BLaER1 treated with 17β-estradiol and CSF1 and Interleukin-3, amounts not matched to agents 10 nM and 100 nM (cell line): ENCODE measurements at regions not wholly inside any gene's neighbourhood (a gene's known extent, or its start where the extent isn't known, plus 50 kb on each side); places are given as distances from the start of the nearest gene placed in this dataset.

ENCODE experiments used
- H3K27ac ChIP-seq, 11 experiments: shearing (Covaris generic); formaldehyde crosslinking; 2 replicates each; pipeline ENCODE4 v1.8.1; 2022
- H3K27me3 ChIP-seq, 11 experiments: shearing (Covaris generic); formaldehyde crosslinking; 2 replicates each; pipeline ENCODE4 v1.8.1; 2022
- H3K36me3 ChIP-seq, 11 experiments: shearing (Covaris generic); formaldehyde crosslinking; 2 replicates each; pipeline ENCODE4 v1.8.1; 2022
- H3K4me1 ChIP-seq, 10 experiments: shearing (Covaris generic); formaldehyde crosslinking; 2 replicates each; pipeline ENCODE4 v1.8.1; 2022
- H3K4me2 ChIP-seq, 11 experiments: shearing (Covaris generic); formaldehyde crosslinking; 2 replicates each; pipeline ENCODE4 v1.8.1; 2022
- H3K4me3 ChIP-seq, 10 experiments: shearing (Covaris generic); formaldehyde crosslinking; 2 replicates each; pipeline ENCODE4 v1.8.1; 2022
- H3K9ac ChIP-seq, 11 experiments: shearing (Covaris generic); formaldehyde crosslinking; 2 replicates each; pipeline ENCODE4 v1.8.1; 2022
- H3K9me3 ChIP-seq, 11 experiments: shearing (Covaris generic); formaldehyde crosslinking; replicated peaks in 1 of 11; 2 replicates each; pipeline ENCODE4 v1.8.1; 2022
- H4K20me1 ChIP-seq, 11 experiments: shearing (Covaris generic); formaldehyde crosslinking; 2 replicates each; pipeline ENCODE4 v1.8.1; 2022
- Cebpa-rat ChIP-seq, 11 experiments: shearing (Covaris generic); IDR thresholded peaks; 2 replicates each; pipeline ENCODE4 v1.8.1; 2022

GRCh38 chr17:77581480-77581879 lies 377.0 kb upstream of the TNRC6C start:
- no peaks in the 10 kb centered on the region for H3K36me3 ChIP-seq
- 0 out of 22 replicates have a peak, but pooled peaks cover 0 to 5% (median 0%) of the 10 kb centered on the region in 11 experiments for H4K20me1 ChIP-seq
- no peak overlapping the region for H3K4me3 ChIP-seq
- H3K9me3 ChIP-seq = peaks cover 0 to 16% (median 10%) of the 10 kb centered on the region in 11 experiments; a peak in 15 of 22 replicates
- H3K4me2 ChIP-seq = peak overlapping the region in 2 of 11 experiments; percentile 61 to 88; a peak in 4 of 22 replicates
- H3K4me1 ChIP-seq = peaks cover 13 to 36% (median 24%) of the 10 kb centered on the region in 10 experiments
- H3K27me3 ChIP-seq = no peaks in the 10 kb centered on the region
- no peak overlapping the region for H3K27ac ChIP-seq
- no peak for TF ChIP-seq Cebpa-rat (IDR thresholded peaks at IDR 0.05)
- H3K9ac ChIP-seq = no peak overlapping the region

- no peak overlapping the region for H3K27ac ChIP-seq
- H4K20me1 ChIP-seq = 0 out of 22 replicates have a peak, but pooled peaks cover 0 to under 1% (median 0%) of the 10 kb centered on the region in 11 experiments
- TF ChIP-seq Cebpa-rat (IDR thresholded peaks at IDR 0.05) = no peak
- H3K9ac ChIP-seq = no peak overlapping the region
- H3K27me3 ChIP-seq = no peaks in the 10 kb centered on the region
- peaks cover 13 to 35% (median 23%) of the 10 kb centered on the region in 11 experiments; a peak in 21 of 22 replicates for H3K9me3 ChIP-seq
- H3K36me3 ChIP-seq = no peaks in the 10 kb centered on the region
- H3K4me1 ChIP-seq = peaks cover 0 to 13% (median 3%) of the 10 kb centered on the region in 10 experiments; a peak in 17 of 20 replicates
- no peak overlapping the region for H3K4me3 ChIP-seq
- H3K4me2 ChIP-seq = no peak overlapping the region
These were observed 373.2 kb upstream of the TNRC6C start for GRCh38 chr17:77585142-77585860.

- Histone ChIP-seq H3K27ac (no peak overlapping the region), H3K27me3 (no peaks in the 10 kb centered on the region)
These were observed 367.4 kb upstream of the TNRC6C start for GRCh38 chr17:77590951-77591735.

GRCh38 chr17:77592106-77592865 lies 366.2 kb upstream of the TNRC6C start:
- H4K20me1 ChIP-seq = no peaks in the 10 kb centered on the region
- no peak for TF ChIP-seq Cebpa-rat (IDR thresholded peaks at IDR 0.05)
- no peak overlapping the region for H3K4me2 ChIP-seq
- H3K27me3 ChIP-seq = no peaks in the 10 kb centered on the region
- peaks cover 4 to 12% (median 9%) of the 10 kb centered on the region in 11 experiments; a peak in 19 of 22 replicates for H3K9me3 ChIP-seq
- H3K36me3 ChIP-seq = no peaks in the 10 kb centered on the region
- H3K4me3 ChIP-seq = no peak overlapping the region
- peaks cover 0 to 25% (median 9%) of the 10 kb centered on the region in 10 experiments; a peak in 10 of 20 replicates for H3K4me1 ChIP-seq
- H3K27ac ChIP-seq = no peak overlapping the region
- H3K9ac ChIP-seq = no peak overlapping the region

More at GRCh38 chr17:77590951-77591735, 367.4 kb upstream of the TNRC6C start:
- no peaks in the 10 kb centered on the region for H3K36me3 ChIP-seq
- H4K20me1 ChIP-seq = no peaks in the 10 kb centered on the region
- H3K9me3 ChIP-seq = peaks cover 7 to 23% (median 12%) of the 10 kb centered on the region in 11 experiments; a peak in 19 of 22 replicates
- H3K4me2 ChIP-seq = peak overlapping the region in 6 of 11 experiments; percentile 13 to 48 (median 34); a peak in 8 of 22 replicates
- TF ChIP-seq Cebpa-rat (IDR thresholded peaks at IDR 0.05) = no peak
- no peak overlapping the region for H3K9ac ChIP-seq
- no peak overlapping the region for H3K4me3 ChIP-seq
- peaks cover 0 to 25% (median 9%) of the 10 kb centered on the region in 10 experiments; a peak in 10 of 20 replicates for H3K4me1 ChIP-seq

- H3K4me2 ChIP-seq = peak overlapping the region in 2 of 11 experiments; percentile 11 to 18; a peak in 2 of 22 replicates
- H3K36me3 ChIP-seq = no peaks in the 10 kb centered on the region
- H3K9ac ChIP-seq = no peak overlapping the region
- H4K20me1 ChIP-seq = no peaks in the 10 kb centered on the region
- peaks cover 0 to 25% (median 9%) of the 10 kb centered on the region in 10 experiments; a peak in 10 of 20 replicates for H3K4me1 ChIP-seq
- no peak for TF ChIP-seq Cebpa-rat (IDR thresholded peaks at IDR 0.05)
- H3K27ac ChIP-seq = no peak overlapping the region
- no peaks in the 10 kb centered on the region for H3K27me3 ChIP-seq
- no peak overlapping the region for H3K4me3 ChIP-seq
- H3K9me3 ChIP-seq = peaks cover 0 to 4% (median 1%) of the 10 kb centered on the region in 11 experiments; a peak in 8 of 22 replicates
These were observed 365.4 kb upstream of the TNRC6C start for GRCh38 chr17:77593081-77593480.

GRCh38 chr17:77594416-77595209 lies 363.9 kb upstream of the TNRC6C start:
- no peaks in the 10 kb centered on the region for H3K36me3 ChIP-seq
- TF ChIP-seq Cebpa-rat (IDR thresholded peaks at IDR 0.05) = no peak
- peaks cover 0 to 25% (median 9%) of the 10 kb centered on the region in 10 experiments; a peak in 10 of 20 replicates for H3K4me1 ChIP-seq
- H3K27ac ChIP-seq = no peak overlapping the region
- no peak overlapping the region for H3K9ac ChIP-seq
- H4K20me1 ChIP-seq = no peaks in the 10 kb centered on the region
- H3K9me3 ChIP-seq = no peaks in the 10 kb centered on the region
- no peak overlapping the region for H3K4me3 ChIP-seq
- no peaks in the 10 kb centered on the region for H3K27me3 ChIP-seq
- H3K4me2 ChIP-seq = peak overlapping the region in 4 of 11 experiments; percentile 8 to 49 (median 36); a peak in 5 of 22 replicates

GRCh38 chr17:77596491-77597417 lies 361.7 kb upstream of the TNRC6C start:
- Histone ChIP-seq H3K27ac (no peak overlapping the region), H3K4me2 (no peak overlapping the region), H3K4me1 (peaks cover 0 to 13% (median 6%) of the 10 kb centered on the region in 10 experiments; a peak in 6 of 20 replicates), H4K20me1 (no peaks in the 10 kb centered on the region), H3K36me3 (no peaks in the 10 kb centered on the region), H3K9ac (peak overlapping the region in 1 of 11 experiments; percentile 14; a peak in 1 of 22 replicates), H3K27me3 (no peaks in the 10 kb centered on the region), H3K9me3 (no peaks in the 10 kb centered on the region), H3K4me3 (no peak overlapping the region)
- TF ChIP-seq Cebpa-rat (IDR thresholded peaks at IDR 0.05) = no peak
